Omental fat pad (tissue), 3 donors: ENCODE measurements at regions not wholly inside any gene's neighbourhood (a gene's known extent, or its start where the extent isn't known, plus 50 kb on each side); places are given as distances from the start of the nearest gene placed in this dataset.

Experiments
- ATAC-seq: fragments of 150-250 bp; one replicate; pipeline ENCODE4 v1.9.1; 2016; ENCODE audit warnings: mild to moderate bottlenecking, moderate library complexity; ENCODE audit not compliant: low FRiP score
- DNase-seq: peaks from one replicate; pipeline ENCODE4 v3.0.0-alpha.2; 2019; ENCODE audit warnings: low spot score
- CTCF ChIP-seq, 3 donors: fragments of 450-650 bp; IDR thresholded peaks; one replicate each; pipeline ENCODE4 v1.5.1; 2016 to 2017; ENCODE audit warnings: antibody characterized with exemption in 3 of 3, mild to moderate bottlenecking in 3 of 3, moderate library complexity in 2 of 3

DNA sequence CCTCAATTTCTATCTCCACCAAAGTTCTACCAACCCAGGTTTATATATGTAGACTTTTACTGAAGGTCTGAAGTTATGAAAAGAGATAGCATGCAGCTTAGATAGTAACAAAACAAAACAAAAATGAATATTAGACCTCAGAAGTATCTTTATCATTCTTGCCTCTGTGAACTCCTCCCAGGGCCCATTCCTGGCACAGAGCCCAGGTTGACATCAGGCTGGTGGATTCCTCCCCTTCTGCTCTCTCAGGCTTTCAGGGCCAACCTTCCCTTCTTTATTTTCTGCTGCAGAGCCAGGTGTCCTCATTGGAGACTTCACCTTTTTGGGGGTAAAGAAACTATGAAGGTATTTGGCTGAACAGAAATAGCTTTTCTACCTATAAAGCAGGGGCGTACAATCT lies 112.8 kb upstream of the PITX2 start:
- TF ChIP-seq CTCF (IDR thresholded peaks at IDR 0.05): no peak
- no peak for DNase-seq

DNA sequence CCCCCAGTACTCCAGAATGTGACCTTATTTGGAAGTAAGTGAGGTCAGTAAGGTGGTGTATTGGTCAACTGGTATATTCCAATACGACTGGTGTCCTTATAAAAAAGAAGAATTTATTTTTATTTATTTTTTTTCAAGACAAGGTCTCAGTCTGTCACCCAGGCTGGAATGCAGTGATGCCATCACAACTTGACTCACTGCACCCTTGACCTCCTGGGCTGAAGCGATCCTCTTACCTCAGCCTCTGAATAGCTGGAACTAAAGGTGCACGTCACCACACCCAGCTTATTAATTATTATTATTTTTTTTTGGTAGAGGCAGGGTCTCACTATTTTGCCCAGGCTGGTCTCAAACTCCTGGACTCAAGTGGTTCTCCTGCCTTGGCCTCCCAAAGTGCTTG lies 115.1 kb upstream of the PITX2 start:
- no peak for DNase-seq
- no peak for ATAC-seq
- no peak for TF ChIP-seq CTCF (IDR thresholded peaks at IDR 0.05)

More for the DNA sequence above, 112.8 kb upstream of the PITX2 start:
- ATAC-seq: no peak

DNA sequence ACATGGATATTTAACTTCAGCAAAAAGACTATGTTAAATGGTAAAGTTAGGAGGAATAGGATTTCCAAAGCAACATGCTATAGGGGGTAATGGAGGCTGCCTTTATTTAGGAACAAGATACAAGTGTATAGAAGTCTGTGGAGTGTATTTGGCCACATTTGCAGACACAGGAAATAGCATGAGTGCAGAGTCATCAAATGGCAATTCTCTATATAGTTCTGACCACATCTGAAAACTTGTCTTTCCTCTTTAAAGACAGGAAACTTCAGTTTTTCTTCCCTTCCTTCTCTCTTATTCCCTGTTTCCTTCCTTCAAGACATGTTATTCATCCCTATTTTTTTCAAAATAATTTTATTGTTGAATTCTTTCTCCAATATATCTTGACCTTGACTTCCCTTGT lies 119.3 kb upstream of the PITX2 start:
- no peak for TF ChIP-seq CTCF (IDR thresholded peaks at IDR 0.05)
- ATAC-seq: no peak
- no peak for DNase-seq

- no peak for DNase-seq
- no peak for TF ChIP-seq CTCF (IDR thresholded peaks at IDR 0.05)
- ATAC-seq: no peak
Measured at GRCh38 chr4:110748071-110748470, 125.2 kb upstream of the PITX2 start.

GRCh38 chr4:110751183-110751582 lies 128.3 kb upstream of the PITX2 start:
- no peak for DNase-seq
- no peak for ATAC-seq
- no peak for TF ChIP-seq CTCF (IDR thresholded peaks at IDR 0.05)

- ATAC-seq: no peak
- DNase-seq: no peak
- TF ChIP-seq CTCF (IDR thresholded peaks at IDR 0.05): no peak
Measured at GRCh38 chr4:110751986-110752385, 129.1 kb upstream of the PITX2 start.

DNA sequence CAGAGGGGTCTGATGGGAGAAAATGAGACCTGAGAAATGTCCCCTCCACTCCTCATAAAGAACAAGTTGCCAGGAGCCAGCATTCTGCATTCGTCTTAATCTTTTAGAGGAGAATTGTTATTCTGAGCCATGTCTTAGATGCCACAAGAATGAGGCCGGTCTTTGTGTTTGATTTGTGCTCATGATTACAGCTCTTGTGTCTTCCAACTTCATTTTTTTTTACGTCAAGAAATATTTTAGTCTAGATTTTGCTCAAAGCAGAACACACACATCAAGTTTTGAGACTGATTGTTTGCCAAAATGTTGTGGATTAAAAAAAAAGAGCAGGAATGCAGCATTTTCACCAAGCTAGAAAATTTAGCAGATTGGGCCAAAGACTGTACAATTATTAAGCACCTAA lies 130.6 kb upstream of the PITX2 start:
- no peak for ATAC-seq
- no peak for TF ChIP-seq CTCF (IDR thresholded peaks at IDR 0.05)
- DNase-seq: no peak
